IMR-90 (cell line): ENCODE measurements at regions not wholly inside any gene's neighbourhood (a gene's known extent, or its start where the extent isn't known, plus 50 kb on each side); places are given as distances from the start of the nearest gene placed in this dataset.

Source experiments
- CEBPB ChIP-seq: IDR thresholded peaks from 2 replicates; pipeline ENCODE4 v1.6.1; 2012; ENCODE audit warnings: low read depth, low read length, improper control_type of control experiment
- CHD1 ChIP-seq: IDR thresholded peaks from 2 replicates; pipeline ENCODE4 v1.6.1; 2012; ENCODE audit warnings: low read depth, low read length, improper control_type of control experiment
- FOS ChIP-seq: fragments of 150-350 bp; IDR thresholded peaks from 2 replicates; pipeline ENCODE4 v1.6.1; 2016; ENCODE audit warnings: low read depth, low read length
- MAZ ChIP-seq: IDR thresholded peaks from 2 replicates; pipeline ENCODE4 v1.6.1; 2012; ENCODE audit warnings: low read depth, mild to moderate bottlenecking, low read length, improper control_type of control experiment, moderate library complexity, borderline replicate concordance
- MXI1 ChIP-seq: IDR thresholded peaks from 2 replicates; pipeline ENCODE4 v1.6.1; 2012; ENCODE audit warnings: low read depth, mild to moderate bottlenecking, low read length, moderate library complexity, borderline replicate concordance
- NFE2L2 ChIP-seq: fragments of 150-350 bp; IDR thresholded peaks from 2 replicates; pipeline ENCODE4 v1.6.1; 2016; ENCODE audit warnings: low read depth, mild to moderate bottlenecking, low read length
- POLR2A ChIP-seq: IDR thresholded peaks from 2 replicates; pipeline ENCODE4 v1.6.1; 2012; ENCODE audit warnings: mild to moderate bottlenecking, low read depth, low read length
- RAD21 ChIP-seq: IDR thresholded peaks from 2 replicates; pipeline ENCODE4 v1.6.1; 2012; ENCODE audit warnings: low read length, improper control_type of control experiment
- RCOR1 ChIP-seq: IDR thresholded peaks from 2 replicates; pipeline ENCODE4 v1.6.1; 2012; ENCODE audit warnings: mild to moderate bottlenecking, low read length, improper control_type of control experiment; ENCODE audit not compliant: insufficient replicate concordance
- RFX5 ChIP-seq: IDR thresholded peaks from 2 replicates; pipeline ENCODE4 v1.8.0; 2012; ENCODE audit warnings: low read depth, mild to moderate bottlenecking, low read length, moderate library complexity
- SMC3 ChIP-seq: fragments of 150-350 bp; IDR thresholded peaks from 2 replicates; pipeline ENCODE4 v1.6.1; 2016; ENCODE audit warnings: low read depth, mild to moderate bottlenecking, antibody characterized with exemption, low read length, moderate library complexity
- TF ChIP-seq, protein P1 (sequence below): conservative IDR thresholded peaks from 2 replicates; pipeline ENCODE4 v1.5.1; 2012; ENCODE audit warnings: mild to moderate bottlenecking, low read depth, low read length, improper control_type of control experiment
- TF ChIP-seq, protein P2 (sequence below): fragments of 150-350 bp; IDR thresholded peaks from 2 replicates; pipeline ENCODE4 v1.6.1; 2016; ENCODE audit warnings: low read depth, mild to moderate bottlenecking, low read length, moderate library complexity, borderline replicate concordance
- TF ChIP-seq, protein P3 (sequence below): fragments of 150-350 bp; IDR thresholded peaks from 2 replicates; pipeline ENCODE4 v1.6.1; 2017; ENCODE audit warnings: mild to moderate bottlenecking, antibody characterized with exemption, low read length, low read depth

DNA sequence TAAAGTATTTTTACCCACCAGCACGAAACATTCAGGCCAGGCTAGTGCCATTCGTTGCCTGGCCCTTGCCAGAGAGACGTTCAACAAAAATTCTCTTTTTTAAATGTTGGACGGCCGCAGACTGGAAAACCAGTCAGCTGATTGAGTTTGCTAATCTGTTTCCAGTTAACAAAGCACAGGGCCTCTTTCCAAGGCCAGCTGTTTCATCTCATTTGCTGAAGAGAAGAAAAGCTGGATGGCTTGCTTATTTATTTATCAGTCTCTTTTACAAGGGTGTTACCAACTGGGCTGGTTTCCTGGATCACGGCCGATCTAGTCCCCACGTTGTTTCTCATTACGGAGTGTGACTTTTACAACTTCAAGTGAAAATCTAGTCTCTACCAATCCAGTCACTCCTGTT, 418.7 kb upstream of the DYNLRB2 start:
- TF ChIP-seq SMC3 (no peak), POLR2A (no peak), MXI1 (no peak), CEBPB (no peak), FOS (no peak), CHD1 (no peak), RFX5 (no peak), NFE2L2 (no peak), RCOR1 (no peak), RAD21 (no peak), MAZ (no peak)
- TF ChIP-seq, protein P1, sequence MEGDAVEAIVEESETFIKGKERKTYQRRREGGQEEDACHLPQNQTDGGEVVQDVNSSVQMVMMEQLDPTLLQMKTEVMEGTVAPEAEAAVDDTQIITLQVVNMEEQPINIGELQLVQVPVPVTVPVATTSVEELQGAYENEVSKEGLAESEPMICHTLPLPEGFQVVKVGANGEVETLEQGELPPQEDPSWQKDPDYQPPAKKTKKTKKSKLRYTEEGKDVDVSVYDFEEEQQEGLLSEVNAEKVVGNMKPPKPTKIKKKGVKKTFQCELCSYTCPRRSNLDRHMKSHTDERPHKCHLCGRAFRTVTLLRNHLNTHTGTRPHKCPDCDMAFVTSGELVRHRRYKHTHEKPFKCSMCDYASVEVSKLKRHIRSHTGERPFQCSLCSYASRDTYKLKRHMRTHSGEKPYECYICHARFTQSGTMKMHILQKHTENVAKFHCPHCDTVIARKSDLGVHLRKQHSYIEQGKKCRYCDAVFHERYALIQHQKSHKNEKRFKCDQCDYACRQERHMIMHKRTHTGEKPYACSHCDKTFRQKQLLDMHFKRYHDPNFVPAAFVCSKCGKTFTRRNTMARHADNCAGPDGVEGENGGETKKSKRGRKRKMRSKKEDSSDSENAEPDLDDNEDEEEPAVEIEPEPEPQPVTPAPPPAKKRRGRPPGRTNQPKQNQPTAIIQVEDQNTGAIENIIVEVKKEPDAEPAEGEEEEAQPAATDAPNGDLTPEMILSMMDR: no peak
- TF ChIP-seq, protein P2, sequence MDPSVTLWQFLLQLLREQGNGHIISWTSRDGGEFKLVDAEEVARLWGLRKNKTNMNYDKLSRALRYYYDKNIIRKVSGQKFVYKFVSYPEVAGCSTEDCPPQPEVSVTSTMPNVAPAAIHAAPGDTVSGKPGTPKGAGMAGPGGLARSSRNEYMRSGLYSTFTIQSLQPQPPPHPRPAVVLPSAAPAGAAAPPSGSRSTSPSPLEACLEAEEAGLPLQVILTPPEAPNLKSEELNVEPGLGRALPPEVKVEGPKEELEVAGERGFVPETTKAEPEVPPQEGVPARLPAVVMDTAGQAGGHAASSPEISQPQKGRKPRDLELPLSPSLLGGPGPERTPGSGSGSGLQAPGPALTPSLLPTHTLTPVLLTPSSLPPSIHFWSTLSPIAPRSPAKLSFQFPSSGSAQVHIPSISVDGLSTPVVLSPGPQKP: no peak
- TF ChIP-seq, protein P3, sequence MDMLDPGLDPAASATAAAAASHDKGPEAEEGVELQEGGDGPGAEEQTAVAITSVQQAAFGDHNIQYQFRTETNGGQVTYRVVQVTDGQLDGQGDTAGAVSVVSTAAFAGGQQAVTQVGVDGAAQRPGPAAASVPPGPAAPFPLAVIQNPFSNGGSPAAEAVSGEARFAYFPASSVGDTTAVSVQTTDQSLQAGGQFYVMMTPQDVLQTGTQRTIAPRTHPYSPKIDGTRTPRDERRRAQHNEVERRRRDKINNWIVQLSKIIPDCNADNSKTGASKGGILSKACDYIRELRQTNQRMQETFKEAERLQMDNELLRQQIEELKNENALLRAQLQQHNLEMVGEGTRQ: no peak
